CD14-positive monocyte (primary cell): ENCODE measurements at regions not wholly inside any gene's neighbourhood (a gene's known extent, or its start where the extent isn't known, plus 50 kb on each side); places are given as distances from the start of the nearest gene placed in this dataset.

Experiments used
- DNase-seq, 3 donors: peaks; one replicate each; pipeline ENCODE4 v3.0.0-alpha.2; 2011 to 2022
- H2AFZ ChIP-seq: 2 replicates; pipeline ENCODE4 v1.6.0; 2012; ENCODE audit warnings: mild to moderate bottlenecking, low read depth, low read length, inconsistent platforms; ENCODE audit not compliant: insufficient read depth, poor library complexity, severe bottlenecking
- H3K27ac ChIP-seq, 2 donors: 1 replicate in 1 of 2; 2 replicates in 1 of 2; pipeline ENCODE4 v1.5.1; 2012 to 2013; ENCODE audit warnings: low read length in 2 of 2, control low read depth in 1 of 2, inconsistent platforms in 1 of 2, low read depth in 1 of 2, mild to moderate bottlenecking in 1 of 2
- H3K27me3 ChIP-seq, 2 donors: one replicate each; pipeline versions ENCODE4 v1.6.0 to v1.6.1; 2011 to 2013; ENCODE audit warnings: low read length in 2 of 2; ENCODE audit not compliant: control insufficient read depth in 2 of 2, insufficient read depth in 2 of 2
- H3K36me3 ChIP-seq, 2 donors: replicated peaks in 1 of 2; 1 replicate in 1 of 2; 2 replicates in 1 of 2; pipeline versions ENCODE4 v1.5.1 to v1.6.1; 2012 to 2013; ENCODE audit warnings: low read length in 2 of 2, control low read depth in 1 of 2, inconsistent platforms in 1 of 2, mild to moderate bottlenecking in 1 of 2; ENCODE audit not compliant: insufficient read depth in 2 of 2, control insufficient read depth in 1 of 2
- H3K4me1 ChIP-seq, 2 donors: 1 replicate in 1 of 2; 2 replicates in 1 of 2; pipeline versions ENCODE4 v1.5.1 to v1.6.1; 2012 to 2013; ENCODE audit warnings: low read length in 2 of 2, control low read depth in 1 of 2, inconsistent platforms in 1 of 2, mild to moderate bottlenecking in 1 of 2, moderate library complexity in 1 of 2; ENCODE audit not compliant: insufficient read depth in 2 of 2, control insufficient read depth in 1 of 2
- H3K4me2 ChIP-seq: replicated peaks from 2 replicates; pipeline ENCODE3; 2012; ENCODE audit warnings: low read length, moderate library complexity, mild to moderate bottlenecking; ENCODE audit not compliant: poor library complexity, severe bottlenecking; ENCODE audit errors: extremely low read depth
- H3K4me3 ChIP-seq, 3 experiments: fragments of 200-600 bp in 1 of 3; sonication (generic) in 1 of 3; replicated peaks in 1 of 3; 1 replicate in 2 of 3; 2 replicates in 1 of 3; pipeline ENCODE4 v1.5.1; 2011 to 2013; ENCODE audit warnings: low read length in 3 of 3, mild to moderate bottlenecking in 3 of 3, control low read depth in 2 of 3, low read depth in 2 of 3, inconsistent platforms in 1 of 3, moderate library complexity in 1 of 3
- H3K79me2 ChIP-seq: 2 replicates; pipeline ENCODE4 v1.6.0; 2012; ENCODE audit warnings: mild to moderate bottlenecking, control low read depth, inconsistent platforms, low read length, moderate library complexity; ENCODE audit not compliant: insufficient read depth
- H3K9ac ChIP-seq: 2 replicates; pipeline ENCODE4 v1.6.0; 2017; ENCODE audit warnings: low read length, mild to moderate bottlenecking; ENCODE audit not compliant: insufficient read depth, poor library complexity, severe bottlenecking
- H3K9me3 ChIP-seq, 2 donors: replicated peaks in 1 of 2; 1 replicate in 1 of 2; 2 replicates in 1 of 2; pipeline versions ENCODE4 v1.5.1 to v1.6.1; 2012 to 2013; ENCODE audit warnings: low read length in 2 of 2, control low read depth in 1 of 2; ENCODE audit not compliant: control insufficient read depth in 1 of 2, insufficient read depth in 1 of 2
- H4K20me1 ChIP-seq: 2 replicates; pipeline ENCODE4 v1.6.0; 2012; ENCODE audit warnings: mild to moderate bottlenecking, low read length, control low read depth, moderate library complexity; ENCODE audit not compliant: insufficient read depth
- H3K27ac Mint-ChIP-seq, 7 donors: one replicate each; pipeline ENCODE4 v1.8.0; 2020; ENCODE audit warnings: mild to moderate bottlenecking in 7 of 7, mixed read lengths in 7 of 7, moderate library complexity in 6 of 7, inconsistent platforms in 2 of 7
- H3K27me3 Mint-ChIP-seq, 3 donors: one replicate each; pipeline ENCODE4 v1.8.0; 2021 to 2022; ENCODE audit warnings: low read depth in 3 of 3, mild to moderate bottlenecking in 3 of 3, mixed read lengths in 3 of 3, moderate library complexity in 3 of 3, inconsistent platforms in 1 of 3
- H3K36me3 Mint-ChIP-seq, 2 donors: one replicate each; pipeline ENCODE4 v1.8.0; 2020; ENCODE audit warnings: mixed read lengths in 2 of 2, inconsistent platforms in 1 of 2, mild to moderate bottlenecking in 1 of 2
- H3K4me1 Mint-ChIP-seq: one replicate; pipeline ENCODE4 v1.8.0; 2020; ENCODE audit warnings: mild to moderate bottlenecking, mixed read lengths
- H3K4me3 Mint-ChIP-seq, 2 donors: one replicate each; pipeline ENCODE4 v1.8.0; 2020; ENCODE audit warnings: mild to moderate bottlenecking in 2 of 2, mixed read lengths in 2 of 2, moderate library complexity in 1 of 2
- H3K9me3 Mint-ChIP-seq, 7 donors: one replicate each; pipeline ENCODE4 v1.8.0; 2020 to 2022; ENCODE audit warnings: mixed read lengths in 7 of 7, mild to moderate bottlenecking in 6 of 7, moderate library complexity in 6 of 7, inconsistent platforms in 2 of 7
- WGBS: methylation state at CpG from one replicate; pipeline ENCODE4 v1.1.5; 2013; ENCODE audit warnings: missing lambda C conversion rate; ENCODE audit not compliant: insufficient coverage; 5-methylcytosine and 5-hydroxymethylcytosine counted together
- intact Hi-C, 2 donors: fragments of 100-400 bp; cut with micrococcal nuclease; formaldehyde crosslinking; loops; one replicate each; pipeline versions ENCODE4 v1.15.0 to v1.15.1; 2023
- TF ChIP-seq, protein P1 (sequence below): fragments of 200-600 bp; IDR thresholded peaks from one replicate; pipeline ENCODE4 v1.8.0; 2022; ENCODE audit warnings: antibody characterized with exemption, mild to moderate bottlenecking

- H3K79me2 ChIP-seq = no peaks in the 10 kb centered on the region
- peaks cover 0 to 8% (median 0%) of the 10 kb centered on the region in 7 donors for H3K9me3 Mint-ChIP-seq
- peaks cover 2 to 9% (median 6%) of the 10 kb centered on the region in 3 donors for H3K27me3 Mint-ChIP-seq
- no peak for DNase-seq
- H3K4me1 ChIP-seq = no peaks in the 10 kb centered on the region
- no peaks in the 10 kb centered on the region for H3K36me3 ChIP-seq
- no peak overlapping the region for H3K4me3 ChIP-seq
- H3K4me2 ChIP-seq = no peak overlapping the region
- TF ChIP-seq, protein P1, sequence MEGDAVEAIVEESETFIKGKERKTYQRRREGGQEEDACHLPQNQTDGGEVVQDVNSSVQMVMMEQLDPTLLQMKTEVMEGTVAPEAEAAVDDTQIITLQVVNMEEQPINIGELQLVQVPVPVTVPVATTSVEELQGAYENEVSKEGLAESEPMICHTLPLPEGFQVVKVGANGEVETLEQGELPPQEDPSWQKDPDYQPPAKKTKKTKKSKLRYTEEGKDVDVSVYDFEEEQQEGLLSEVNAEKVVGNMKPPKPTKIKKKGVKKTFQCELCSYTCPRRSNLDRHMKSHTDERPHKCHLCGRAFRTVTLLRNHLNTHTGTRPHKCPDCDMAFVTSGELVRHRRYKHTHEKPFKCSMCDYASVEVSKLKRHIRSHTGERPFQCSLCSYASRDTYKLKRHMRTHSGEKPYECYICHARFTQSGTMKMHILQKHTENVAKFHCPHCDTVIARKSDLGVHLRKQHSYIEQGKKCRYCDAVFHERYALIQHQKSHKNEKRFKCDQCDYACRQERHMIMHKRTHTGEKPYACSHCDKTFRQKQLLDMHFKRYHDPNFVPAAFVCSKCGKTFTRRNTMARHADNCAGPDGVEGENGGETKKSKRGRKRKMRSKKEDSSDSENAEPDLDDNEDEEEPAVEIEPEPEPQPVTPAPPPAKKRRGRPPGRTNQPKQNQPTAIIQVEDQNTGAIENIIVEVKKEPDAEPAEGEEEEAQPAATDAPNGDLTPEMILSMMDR = no peak
- WGBS = 98% methylated on average over 15 of the region's 16 CpGs
- no peaks in the 10 kb centered on the region for H3K4me1 Mint-ChIP-seq
- H3K4me3 Mint-ChIP-seq = no peak overlapping the region
- no peak overlapping the region for H2AFZ ChIP-seq
- no peak overlapping the region for H3K27ac Mint-ChIP-seq
- H3K9ac ChIP-seq = no peak overlapping the region
- H3K27me3 ChIP-seq = peaks cover 0 to 2% of the 10 kb centered on the region in 2 donors
- H4K20me1 ChIP-seq = no peaks in the 10 kb centered on the region
- no peaks in the 10 kb centered on the region for H3K36me3 Mint-ChIP-seq
- H3K9me3 ChIP-seq = peaks cover 0 to under 1% of the 10 kb centered on the region in 2 donors
- no peak overlapping the region for H3K27ac ChIP-seq
- intact Hi-C loops = no loop called here
Observed at GRCh38 chr10:132484922-132485321, 52.7 kb upstream of the INPP5A start.

- Mint-ChIP-seq H3K9me3 (peaks cover 0 to 12% (median 2%) of the 10 kb centered on the region in 7 donors), H3K36me3 (no peaks in the 10 kb centered on the region), H3K27ac (no peak overlapping the region), H3K4me1 (no peaks in the 10 kb centered on the region), H3K27me3 (peaks cover 2 to 6% (median 6%) of the 10 kb centered on the region in 3 donors), H3K4me3 (no peak overlapping the region)
- Histone ChIP-seq H3K79me2 (no peaks in the 10 kb centered on the region), H3K4me1 (no peaks in the 10 kb centered on the region), H3K4me2 (no peak overlapping the region), H3K9ac (no peak overlapping the region), H3K27me3 (peaks cover 0 to 2% of the 10 kb centered on the region in 2 donors), H2AFZ (no peak overlapping the region), H3K36me3 (no peaks in the 10 kb centered on the region), H3K27ac (no peak overlapping the region), H3K4me3 (no peak overlapping the region), H4K20me1 (no peaks in the 10 kb centered on the region), H3K9me3 (peaks cover 0 to 5% of the 10 kb centered on the region in 2 donors)
- 90% methylated on average over 7 of the region's 10 CpGs for WGBS
- intact Hi-C loops = no loop called here
- TF ChIP-seq, protein P1 = no peak
- no peak for DNase-seq
Observed at GRCh38 chr10:132485391-132485790, 52.2 kb upstream of the INPP5A start.
